ENCODE measurements at regions not wholly inside any gene's neighbourhood (a gene's known extent, or its start where the extent isn't known, plus 50 kb on each side); places are given as distances from the start of the nearest gene placed in this dataset.
A peak's percentile ranks its signal among the peaks of the same experiment; 100 is the strongest.

- H3K27ac ChIP-seq = no peak overlapping the region
- no peaks in the 10 kb centered on the region for H3K36me3 ChIP-seq
- no peak for TF ChIP-seq POLR2A (IDR thresholded peaks at IDR 0.05)
- no peak for TF ChIP-seq POLR2AphosphoS5 (IDR thresholded peaks at IDR 0.05)
- TF ChIP-seq CTCF (IDR thresholded peaks at IDR 0.05) = peak in 3 of 4 experiments; percentile 32 to 52 (median 38)
- no peaks in the 10 kb centered on the region for H3K4me1 ChIP-seq (replicated peaks)
- H3K4me3 ChIP-seq = no peak overlapping the region
- no peaks in the 10 kb centered on the region for H3K27me3 ChIP-seq (replicated peaks; ENCODE audit: insufficient read depth)
- intact Hi-C loops (cut with DNase I) = no loop called here
- peak; percentile 7 for DNase-seq (ENCODE audit: low spot score)
- H3K9me3 ChIP-seq = no peaks in the 10 kb centered on the region
These were observed 214.4 kb upstream of the CPEB2 start for GRCh38 chr4:14787894-14788293.

- H3K4me3 ChIP-seq = no peak overlapping the region
- no peaks in the 10 kb centered on the region for H3K9me3 ChIP-seq
- no peak for DNase-seq (ENCODE audit: low spot score)
- TF ChIP-seq CTCF (IDR thresholded peaks at IDR 0.05) (no peak), POLR2AphosphoS5 (IDR thresholded peaks at IDR 0.05) (no peak), POLR2A (IDR thresholded peaks at IDR 0.05) (no peak)
- intact Hi-C loops (cut with DNase I) = no loop called here
- H3K4me1 ChIP-seq (replicated peaks) = no peaks in the 10 kb centered on the region
- no peaks in the 10 kb centered on the region for H3K27me3 ChIP-seq (replicated peaks; ENCODE audit: insufficient read depth)
- no peaks in the 10 kb centered on the region for H3K36me3 ChIP-seq
- no peak overlapping the region for H3K27ac ChIP-seq
These were observed 211.8 kb upstream of the CPEB2 start for GRCh38 chr4:14790494-14790893.

GRCh38 chr4:14792702-14793227, 209.5 kb upstream of the CPEB2 start:
- intact Hi-C loops (cut with DNase I) = no loop called here
- H3K4me1 ChIP-seq (replicated peaks) = no peaks in the 10 kb centered on the region
- no peaks in the 10 kb centered on the region for H3K27me3 ChIP-seq (replicated peaks; ENCODE audit: insufficient read depth)
- no peak overlapping the region for H3K4me3 ChIP-seq
- H3K9me3 ChIP-seq = no peaks in the 10 kb centered on the region
- no peak overlapping the region for H3K27ac ChIP-seq
- H3K36me3 ChIP-seq = no peaks in the 10 kb centered on the region
- TF ChIP-seq POLR2A (IDR thresholded peaks at IDR 0.05) (no peak), CTCF (IDR thresholded peaks at IDR 0.05) (no peak), POLR2AphosphoS5 (IDR thresholded peaks at IDR 0.05) (no peak)
- DNase-seq (ENCODE audit: low spot score) = no peak

- no peak for TF ChIP-seq CTCF (IDR thresholded peaks at IDR 0.05)
- TF ChIP-seq POLR2AphosphoS5 (IDR thresholded peaks at IDR 0.05) = no peak
- no peak for TF ChIP-seq POLR2A (IDR thresholded peaks at IDR 0.05)
- no peaks in the 10 kb centered on the region for H3K27me3 ChIP-seq (replicated peaks; ENCODE audit: insufficient read depth)
- H3K36me3 ChIP-seq = no peaks in the 10 kb centered on the region
- no peak overlapping the region for H3K4me3 ChIP-seq
- intact Hi-C loops (cut with DNase I) = no loop called here
- H3K27ac ChIP-seq = no peak overlapping the region
- WGBS = 91% methylated on average over 2 of the region's 2 CpGs
- no peak for DNase-seq (ENCODE audit: low spot score)
- no peaks in the 10 kb centered on the region for H3K9me3 ChIP-seq
- H3K4me1 ChIP-seq (replicated peaks) = no peaks in the 10 kb centered on the region
These were observed 201.3 kb upstream of the CPEB2 start for GRCh38 chr4:14800977-14801376.

- no peaks in the 10 kb centered on the region for H3K9me3 ChIP-seq
- H3K4me3 ChIP-seq = no peak overlapping the region
- no peak overlapping the region for H3K27ac ChIP-seq
- 95% methylated on average over 2 of the region's 2 CpGs for WGBS
- intact Hi-C loops (cut with DNase I) = no loop called here
- H3K27me3 ChIP-seq (replicated peaks; ENCODE audit: insufficient read depth) = no peaks in the 10 kb centered on the region
- no peak for DNase-seq (ENCODE audit: low spot score)
- TF ChIP-seq POLR2AphosphoS5 (IDR thresholded peaks at IDR 0.05) (no peak), POLR2A (IDR thresholded peaks at IDR 0.05) (no peak), CTCF (IDR thresholded peaks at IDR 0.05) (no peak)
- no peaks in the 10 kb centered on the region for H3K4me1 ChIP-seq (replicated peaks)
- H3K36me3 ChIP-seq = no peaks in the 10 kb centered on the region
These were observed 199.7 kb upstream of the CPEB2 start for GRCh38 chr4:14802596-14802995.
